ENCODE measurements at regions not wholly inside any gene's neighbourhood (a gene's known extent, or its start where the extent isn't known, plus 50 kb on each side); places are given as distances from the start of the nearest gene placed in this dataset.
A peak's percentile ranks its signal among the peaks of the same experiment; 100 is the strongest.

DNA sequence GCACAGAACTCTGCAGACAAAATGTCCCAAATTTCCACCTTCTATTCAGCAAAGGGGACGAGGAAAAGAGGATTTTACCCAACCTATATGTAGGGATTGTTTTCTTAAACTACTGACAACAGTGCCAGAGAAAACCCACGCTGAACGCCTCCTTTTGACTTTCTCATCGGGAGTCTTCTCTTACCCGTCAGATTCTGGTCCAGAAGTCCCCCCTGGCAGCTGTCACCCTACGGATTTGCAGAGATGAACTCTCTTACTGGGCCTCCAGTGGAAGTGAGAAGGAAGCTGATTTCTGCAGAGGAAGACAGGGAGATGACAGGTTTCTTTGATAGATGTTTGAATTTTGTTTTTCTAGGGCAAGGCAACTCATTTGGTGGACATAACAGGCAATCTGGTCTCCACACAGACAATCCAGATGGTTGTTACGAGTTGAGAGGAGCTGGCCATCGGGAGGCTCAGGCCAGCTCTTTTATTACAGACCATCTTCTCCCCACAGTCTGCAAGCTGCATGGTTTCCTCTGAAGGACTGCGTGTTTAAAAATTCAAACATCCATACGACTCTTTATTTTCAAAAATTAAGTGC, 804.3 kb downstream of the RNF144A start:
- Histone ChIP-seq H3K27me3 (replicated peaks; ENCODE audit: control insufficient read depth, insufficient read depth, low read length) (no peaks in the 10 kb centered on the region), H3K36me3 (ENCODE audit: control insufficient read depth, insufficient read depth, low read length) (no peaks in the 10 kb centered on the region), H3K4me3 (replicated peaks; ENCODE audit: low read depth, low read length) (no peak overlapping the region)
- no peak for DNase-seq (ENCODE audit: extremely low read depth, insufficient read length)
- TF ChIP-seq, protein P1, sequence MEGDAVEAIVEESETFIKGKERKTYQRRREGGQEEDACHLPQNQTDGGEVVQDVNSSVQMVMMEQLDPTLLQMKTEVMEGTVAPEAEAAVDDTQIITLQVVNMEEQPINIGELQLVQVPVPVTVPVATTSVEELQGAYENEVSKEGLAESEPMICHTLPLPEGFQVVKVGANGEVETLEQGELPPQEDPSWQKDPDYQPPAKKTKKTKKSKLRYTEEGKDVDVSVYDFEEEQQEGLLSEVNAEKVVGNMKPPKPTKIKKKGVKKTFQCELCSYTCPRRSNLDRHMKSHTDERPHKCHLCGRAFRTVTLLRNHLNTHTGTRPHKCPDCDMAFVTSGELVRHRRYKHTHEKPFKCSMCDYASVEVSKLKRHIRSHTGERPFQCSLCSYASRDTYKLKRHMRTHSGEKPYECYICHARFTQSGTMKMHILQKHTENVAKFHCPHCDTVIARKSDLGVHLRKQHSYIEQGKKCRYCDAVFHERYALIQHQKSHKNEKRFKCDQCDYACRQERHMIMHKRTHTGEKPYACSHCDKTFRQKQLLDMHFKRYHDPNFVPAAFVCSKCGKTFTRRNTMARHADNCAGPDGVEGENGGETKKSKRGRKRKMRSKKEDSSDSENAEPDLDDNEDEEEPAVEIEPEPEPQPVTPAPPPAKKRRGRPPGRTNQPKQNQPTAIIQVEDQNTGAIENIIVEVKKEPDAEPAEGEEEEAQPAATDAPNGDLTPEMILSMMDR (IDR thresholded peaks at IDR 0.05; ENCODE audit: insufficient read depth, low read length, poor library complexity, severe bottlenecking): no peak

- DNase-seq (ENCODE audit: extremely low read depth, insufficient read length): peak; percentile 22
- Histone ChIP-seq H3K36me3 (ENCODE audit: control insufficient read depth, insufficient read depth, low read length) (no peaks in the 10 kb centered on the region), H3K27me3 (replicated peaks; ENCODE audit: control insufficient read depth, insufficient read depth, low read length) (no peaks in the 10 kb centered on the region), H3K4me3 (replicated peaks; ENCODE audit: low read depth, low read length) (no peak overlapping the region)
- TF ChIP-seq, protein P1 (IDR thresholded peaks at IDR 0.05; ENCODE audit: insufficient read depth, low read length, poor library complexity, severe bottlenecking): no peak
Observed at GRCh38 chr2:7722212-7722910, 805.1 kb downstream of the RNF144A start.

DNA sequence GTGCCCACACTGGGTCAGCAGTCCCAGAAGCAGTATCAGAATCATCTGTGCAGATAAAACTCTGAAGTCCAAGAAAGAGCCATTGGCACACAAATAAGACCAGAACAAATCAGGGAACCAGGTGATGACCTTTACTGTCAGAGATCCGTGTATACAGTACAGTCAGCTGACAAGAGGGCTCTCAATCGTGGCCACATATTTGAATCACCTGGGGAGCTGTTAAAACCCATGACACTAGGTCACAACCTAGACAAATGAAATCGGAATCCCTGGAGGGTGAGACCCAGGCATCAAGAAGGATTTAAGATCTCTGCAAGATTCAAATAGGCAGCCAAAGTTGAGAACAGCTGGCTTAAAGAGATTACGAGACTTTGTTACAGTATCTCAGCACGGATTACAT, 807.1 kb downstream of the RNF144A start:
- H3K36me3 ChIP-seq (ENCODE audit: control insufficient read depth, insufficient read depth, low read length): no peaks in the 10 kb centered on the region

GRCh38 chr2:7725171-7725849, 808.1 kb downstream of the RNF144A start:
- TF ChIP-seq, protein P1 (IDR thresholded peaks at IDR 0.05; ENCODE audit: insufficient read depth, low read length, poor library complexity, severe bottlenecking): peak; percentile 10
- no peaks in the 10 kb centered on the region for H3K27me3 ChIP-seq (replicated peaks; ENCODE audit: control insufficient read depth, insufficient read depth, low read length)
- H3K4me3 ChIP-seq (replicated peaks; ENCODE audit: low read depth, low read length): no peak overlapping the region
- DNase-seq (ENCODE audit: extremely low read depth, insufficient read length): no peak
- no peaks in the 10 kb centered on the region for H3K36me3 ChIP-seq (ENCODE audit: control insufficient read depth, insufficient read depth, low read length)

More for the DNA sequence above, 807.1 kb downstream of the RNF144A start:
- TF ChIP-seq, protein P1 (IDR thresholded peaks at IDR 0.05; ENCODE audit: insufficient read depth, low read length, poor library complexity, severe bottlenecking): no peak
- Histone ChIP-seq H3K4me3 (replicated peaks; ENCODE audit: low read depth, low read length) (no peak overlapping the region), H3K27me3 (replicated peaks; ENCODE audit: control insufficient read depth, insufficient read depth, low read length) (no peaks in the 10 kb centered on the region)
- DNase-seq (ENCODE audit: extremely low read depth, insufficient read length): no peak

- no peaks in the 10 kb centered on the region for H3K36me3 ChIP-seq (ENCODE audit: control insufficient read depth, insufficient read depth, low read length)
- TF ChIP-seq, protein P1 (IDR thresholded peaks at IDR 0.05; ENCODE audit: insufficient read depth, low read length, poor library complexity, severe bottlenecking): no peak
- DNase-seq (ENCODE audit: extremely low read depth, insufficient read length): no peak
- no peaks in the 10 kb centered on the region for H3K27me3 ChIP-seq (replicated peaks; ENCODE audit: control insufficient read depth, insufficient read depth, low read length)
- no peak overlapping the region for H3K4me3 ChIP-seq (replicated peaks; ENCODE audit: low read depth, low read length)
Observed at GRCh38 chr2:7725850-7726242, 808.6 kb downstream of the RNF144A start.
